ENCODE measurements at regions not wholly inside any gene's neighbourhood (a gene's known extent, or its start where the extent isn't known, plus 50 kb on each side); places are given as distances from the start of the nearest gene placed in this dataset.
A peak's percentile ranks its signal among the peaks of the same experiment; 100 is the strongest.

- no peak for DNase-seq
These were observed 136.6 kb upstream of the MCHR2 start for GRCh38 chr6:100130630-100131029.

GRCh38 chr6:100126790-100127484, 132.9 kb upstream of the MCHR2 start:
- DNase-seq: no peak

- DNase-seq: no peak
These were observed 128.0 kb upstream of the MCHR2 start for GRCh38 chr6:100121854-100122609.

- no peak for DNase-seq
These were observed 125.2 kb upstream of the MCHR2 start for GRCh38 chr6:100119261-100119660.

GRCh38 chr6:100118301-100118700, 124.3 kb upstream of the MCHR2 start:
- no peak for DNase-seq

GRCh38 chr6:100117680-100118079, 123.7 kb upstream of the MCHR2 start:
- no peak for DNase-seq

- peak; percentile 81 for DNase-seq
These were observed 122.6 kb upstream of the MCHR2 start for GRCh38 chr6:100116411-100117194.

- DNase-seq: no peak
These were observed 121.5 kb upstream of the MCHR2 start for GRCh38 chr6:100115407-100116101.

- no peak for DNase-seq
These were observed 119.0 kb upstream of the MCHR2 start for GRCh38 chr6:100112855-100113508.

- DNase-seq: no peak
These were observed 112.0 kb upstream of the MCHR2 start for GRCh38 chr6:100105919-100106529.

- no peak for DNase-seq
These were observed 111.1 kb upstream of the MCHR2 start for GRCh38 chr6:100105138-100105537.

GRCh38 chr6:100103931-100104330, 109.9 kb upstream of the MCHR2 start:
- DNase-seq: peak; percentile 34

- DNase-seq: peak; percentile 31
These were observed 109.2 kb upstream of the MCHR2 start for GRCh38 chr6:100103194-100103593.

GRCh38 chr6:100101644-100102043, 107.6 kb upstream of the MCHR2 start:
- peak; percentile 48 for DNase-seq

GRCh38 chr6:100100776-100101175, 106.8 kb upstream of the MCHR2 start:
- DNase-seq: no peak

GRCh38 chr6:100099189-100100074, 105.4 kb upstream of the MCHR2 start:
- peak; percentile 43 for DNase-seq

GRCh38 chr6:100096936-100097335, 102.9 kb upstream of the MCHR2 start:
- DNase-seq: no peak

GRCh38 chr6:100096341-100096740, 102.3 kb upstream of the MCHR2 start:
- DNase-seq: peak; percentile 42

- no peak for DNase-seq
These were observed 99.4 kb upstream of the MCHR2 start for GRCh38 chr6:100093405-100093804.

GRCh38 chr6:100088009-100088408, 94.0 kb upstream of the MCHR2 start:
- peak; percentile 77 for DNase-seq

- no peak for DNase-seq
These were observed 91.0 kb upstream of the MCHR2 start for GRCh38 chr6:100084991-100085364.

Measured in EL (cell line).